ENCODE measurements at regions not wholly inside any gene's neighbourhood (a gene's known extent, or its start where the extent isn't known, plus 50 kb on each side); places are given as distances from the start of the nearest gene placed in this dataset.

DNA sequence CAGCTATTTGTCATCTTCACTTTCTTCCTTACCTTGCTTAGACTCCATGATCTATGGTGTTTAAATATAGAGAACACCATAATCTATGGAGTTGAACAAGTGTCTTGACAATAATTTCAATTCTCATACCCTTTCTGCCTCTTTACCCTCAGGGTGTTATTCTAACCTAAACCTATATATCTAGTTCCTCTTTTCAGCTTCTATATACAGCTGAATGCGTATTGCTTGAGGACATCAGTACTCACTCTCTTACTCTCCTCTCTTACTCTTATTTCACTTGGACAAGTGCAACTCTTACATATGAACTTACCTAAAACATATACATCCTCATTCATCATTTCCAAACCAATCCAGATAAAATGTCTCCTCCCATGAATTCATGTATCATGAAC, 187.1 kb downstream of the RAP2B start:
- Mint-ChIP-seq H3K4me3 (no peak overlapping the region), H3K27me3 (peaks cover 7% of the 10 kb centered on the region), H3K36me3 (ENCODE audit: low read depth) (no peaks in the 10 kb centered on the region), H3K27ac (no peak overlapping the region), H3K9me3 (no peaks in the 10 kb centered on the region), H3K4me1 (no peaks in the 10 kb centered on the region)
- ATAC-seq (ENCODE audit: low read depth) (no peak), DNase-seq (no peak)
- TF ChIP-seq, protein P1, sequence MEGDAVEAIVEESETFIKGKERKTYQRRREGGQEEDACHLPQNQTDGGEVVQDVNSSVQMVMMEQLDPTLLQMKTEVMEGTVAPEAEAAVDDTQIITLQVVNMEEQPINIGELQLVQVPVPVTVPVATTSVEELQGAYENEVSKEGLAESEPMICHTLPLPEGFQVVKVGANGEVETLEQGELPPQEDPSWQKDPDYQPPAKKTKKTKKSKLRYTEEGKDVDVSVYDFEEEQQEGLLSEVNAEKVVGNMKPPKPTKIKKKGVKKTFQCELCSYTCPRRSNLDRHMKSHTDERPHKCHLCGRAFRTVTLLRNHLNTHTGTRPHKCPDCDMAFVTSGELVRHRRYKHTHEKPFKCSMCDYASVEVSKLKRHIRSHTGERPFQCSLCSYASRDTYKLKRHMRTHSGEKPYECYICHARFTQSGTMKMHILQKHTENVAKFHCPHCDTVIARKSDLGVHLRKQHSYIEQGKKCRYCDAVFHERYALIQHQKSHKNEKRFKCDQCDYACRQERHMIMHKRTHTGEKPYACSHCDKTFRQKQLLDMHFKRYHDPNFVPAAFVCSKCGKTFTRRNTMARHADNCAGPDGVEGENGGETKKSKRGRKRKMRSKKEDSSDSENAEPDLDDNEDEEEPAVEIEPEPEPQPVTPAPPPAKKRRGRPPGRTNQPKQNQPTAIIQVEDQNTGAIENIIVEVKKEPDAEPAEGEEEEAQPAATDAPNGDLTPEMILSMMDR (IDR thresholded peaks at IDR 0.05), result no peak
- intact Hi-C loops (cut with micrococcal nuclease), result no loop called here
- ChIA-PET POLR2A (no interaction called here), CTCF (no interaction called here)

DNA sequence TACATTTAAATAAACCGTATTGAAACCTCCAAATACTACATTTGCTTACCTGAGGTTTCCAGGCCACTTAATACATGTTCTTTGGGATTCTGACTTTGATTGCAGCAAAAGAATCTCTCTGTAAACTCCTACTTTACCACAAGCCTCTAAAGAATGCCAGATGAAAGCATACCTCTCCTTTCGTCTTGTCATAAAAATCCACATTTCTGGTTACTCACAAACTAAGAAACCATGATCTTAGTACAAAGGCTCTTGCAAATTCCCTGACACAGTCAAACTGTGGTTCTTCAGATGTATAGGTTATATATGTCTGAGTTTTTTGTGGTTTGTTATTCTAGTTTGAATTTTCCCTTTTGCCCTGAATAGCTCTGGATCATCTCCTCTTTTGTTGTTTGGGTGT, 188.4 kb downstream of the RAP2B start:
- Mint-ChIP-seq H3K36me3 (ENCODE audit: low read depth) (no peaks in the 10 kb centered on the region), H3K4me3 (no peak overlapping the region), H3K27me3 (peaks cover 7% of the 10 kb centered on the region), H3K9me3 (no peaks in the 10 kb centered on the region), H3K27ac (no peak overlapping the region), H3K4me1 (no peaks in the 10 kb centered on the region)
- intact Hi-C loops (cut with micrococcal nuclease), result no loop called here
- TF ChIP-seq, protein P1 (IDR thresholded peaks at IDR 0.05), result no peak
- ChIA-PET CTCF (no interaction called here), POLR2A (no interaction called here)
- ATAC-seq (ENCODE audit: low read depth) (no peak), DNase-seq (no peak)

DNA sequence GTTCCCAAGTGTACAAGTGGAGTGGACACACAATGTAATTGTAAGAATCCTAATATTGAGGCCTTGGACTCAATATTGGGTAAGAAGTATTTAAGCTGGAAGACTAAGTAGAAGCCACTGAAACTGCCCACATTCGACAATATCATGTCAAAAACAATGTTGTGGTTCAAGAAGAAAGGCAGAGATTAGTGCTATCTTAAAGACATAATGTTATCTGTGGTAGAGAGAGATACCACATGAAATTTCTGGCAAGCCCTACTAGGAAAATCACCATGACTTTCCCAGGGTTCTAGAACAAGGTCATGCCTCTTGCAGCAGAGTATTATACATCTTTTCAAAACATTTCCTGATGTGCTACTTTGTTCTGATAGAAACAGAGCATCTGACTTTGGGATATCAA, 192.6 kb downstream of the RAP2B start:
- Mint-ChIP-seq H3K27ac (no peak overlapping the region), H3K36me3 (ENCODE audit: low read depth) (no peaks in the 10 kb centered on the region), H3K9me3 (no peaks in the 10 kb centered on the region), H3K4me1 (no peaks in the 10 kb centered on the region), H3K27me3 (peaks cover 5% of the 10 kb centered on the region), H3K4me3 (no peak overlapping the region)
- ChIA-PET POLR2A (no interaction called here), CTCF (no interaction called here)
- TF ChIP-seq, protein P1 (IDR thresholded peaks at IDR 0.05), result no peak
- intact Hi-C loops (cut with micrococcal nuclease), result no loop called here
- DNase-seq (no peak), ATAC-seq (ENCODE audit: low read depth) (no peak)

DNA sequence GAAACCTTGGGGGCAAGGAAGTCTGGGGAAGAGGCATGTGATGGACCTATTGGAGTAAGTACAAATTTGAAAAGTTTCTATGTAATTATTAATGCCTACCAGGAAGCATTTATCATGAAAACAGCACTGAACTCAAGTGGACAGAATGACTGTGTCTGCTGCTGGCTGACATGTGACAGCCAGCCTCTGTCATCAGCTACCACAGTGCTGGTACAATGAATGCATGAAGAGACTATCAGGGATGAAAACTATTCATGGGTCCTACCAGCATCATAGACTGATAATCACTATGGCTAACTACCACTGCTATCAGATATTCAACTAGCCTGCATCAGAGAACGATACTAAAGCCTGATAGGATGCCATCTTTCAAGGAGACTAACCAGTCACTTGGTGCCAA, 193.5 kb downstream of the RAP2B start:
- Mint-ChIP-seq H3K9me3 (no peaks in the 10 kb centered on the region), H3K27me3 (peaks cover 5% of the 10 kb centered on the region), H3K4me3 (no peak overlapping the region), H3K4me1 (no peaks in the 10 kb centered on the region), H3K36me3 (ENCODE audit: low read depth) (no peaks in the 10 kb centered on the region), H3K27ac (no peak overlapping the region)
- TF ChIP-seq, protein P1 (IDR thresholded peaks at IDR 0.05), result no peak
- intact Hi-C loops (cut with micrococcal nuclease), result no loop called here
- ATAC-seq (ENCODE audit: low read depth) (no peak), DNase-seq (no peak)
- CTCF ChIA-PET, result no interaction called here
- POLR2A ChIA-PET, result no interaction called here

DNA sequence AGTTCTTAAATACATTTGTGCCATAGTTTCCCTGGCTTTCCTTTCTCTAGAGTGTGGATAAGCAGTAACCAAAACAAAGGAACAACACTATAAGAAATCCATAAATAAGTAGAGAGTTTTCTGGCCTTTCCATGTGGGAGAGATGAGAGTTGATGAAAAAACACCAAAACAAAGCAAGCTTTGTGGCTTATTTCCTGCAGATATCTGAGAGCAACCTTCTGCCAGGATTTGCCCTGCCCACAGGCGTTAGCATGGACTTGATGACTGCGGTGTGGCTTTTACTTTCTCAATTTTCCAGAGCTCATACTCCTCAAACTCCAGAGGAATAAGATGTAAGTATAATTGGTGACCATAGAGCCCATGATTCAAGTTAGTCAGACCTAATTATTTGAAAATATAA, 194.9 kb downstream of the RAP2B start:
- Mint-ChIP-seq H3K36me3 (ENCODE audit: low read depth) (no peaks in the 10 kb centered on the region), H3K4me3 (no peak overlapping the region), H3K9me3 (no peaks in the 10 kb centered on the region), H3K27me3 (peaks cover 5% of the 10 kb centered on the region), H3K27ac (no peak overlapping the region), H3K4me1 (no peaks in the 10 kb centered on the region)
- CTCF ChIA-PET, result no interaction called here
- ATAC-seq (ENCODE audit: low read depth), result no peak
- intact Hi-C loops (cut with micrococcal nuclease), result no loop called here
- POLR2A ChIA-PET, result no interaction called here
- TF ChIP-seq, protein P1 (IDR thresholded peaks at IDR 0.05), result no peak
- no peak for DNase-seq
